ENCODE measurements at regions not wholly inside any gene's neighbourhood (a gene's known extent, or its start where the extent isn't known, plus 50 kb on each side); places are given as distances from the start of the nearest gene placed in this dataset.

- TF ChIP-seq ATF3 (IDR thresholded peaks at IDR 0.05) (no peak), POLR2AphosphoS5 (IDR thresholded peaks at IDR 0.05; ENCODE audit: low read depth, low read length) (no peak)
- Histone ChIP-seq H3K9ac (ENCODE audit: low read length) (no peak overlapping the region), H2AFZ (ENCODE audit: low read depth, low read length, poor library complexity, severe bottlenecking) (no peak overlapping the region), H3K9me2 (ENCODE audit: insufficient read depth) (no peaks in the 10 kb centered on the region), H3K9me3 (ENCODE audit: control insufficient read depth in 1 of 2, insufficient read depth in 1 of 2, low read depth in 1 of 2, low read length in 2 of 2) (peaks cover under 1% of the 10 kb centered on the region in 2 experiments; a peak in 2 of 4 replicates), H3K4me3 (replicated peaks in 1 of 2; ENCODE audit: low read depth in 1 of 2, low read length in 2 of 2) (no peak overlapping the region), H3K79me2 (ENCODE audit: insufficient read depth, low read length) (no peaks in the 10 kb centered on the region), H3K4me1 (ENCODE audit: control insufficient read depth in 1 of 2, insufficient read depth in 2 of 2, low read length in 2 of 2) (no peaks in the 10 kb centered on the region), H3K36me3 (ENCODE audit: control insufficient read depth in 1 of 2, insufficient read depth in 2 of 2, low read length in 2 of 2) (no peaks in the 10 kb centered on the region), H3K4me2 (ENCODE audit: low read length) (no peak overlapping the region), H4K20me1 (ENCODE audit: insufficient read depth) (no peaks in the 10 kb centered on the region), H3K27me3 (ENCODE audit: insufficient read depth, low read length) (peaks cover 38% of the 10 kb centered on the region), H3K27ac (ENCODE audit: low read depth, low read length) (no peak overlapping the region)
- ATAC-seq (no peak), DNase-seq (ENCODE audit: low read depth, low spot score) (no peak)
- ChIA-PET POLR2A (no interaction called here), RAD21 (ENCODE audit: low non-redundant PET in 1 of 2, low total read pairs in 2 of 2, uncharacterized antibody in 2 of 2, unreplicated experiment in 2 of 2) (no interaction called here), CTCF (no interaction called here)
- intact Hi-C loops (cut with micrococcal nuclease), result no loop called here
- BruUV-seq (replicated peaks), result no TSS peak
Measured at GRCh38 chr17:73724990-73725389, 80.7 kb upstream of the SDK2 start.

- Histone ChIP-seq H4K20me1 (ENCODE audit: insufficient read depth) (no peaks in the 10 kb centered on the region), H3K9me2 (ENCODE audit: insufficient read depth) (no peaks in the 10 kb centered on the region), H3K36me3 (ENCODE audit: control insufficient read depth in 1 of 2, insufficient read depth in 2 of 2, low read length in 2 of 2) (no peaks in the 10 kb centered on the region), H2AFZ (ENCODE audit: low read depth, low read length, poor library complexity, severe bottlenecking) (no peak overlapping the region), H3K27me3 (ENCODE audit: insufficient read depth, low read length) (peaks cover 39% of the 10 kb centered on the region), H3K4me1 (ENCODE audit: control insufficient read depth in 1 of 2, insufficient read depth in 2 of 2, low read length in 2 of 2) (no peaks in the 10 kb centered on the region), H3K9ac (ENCODE audit: low read length) (no peak overlapping the region), H3K9me3 (ENCODE audit: control insufficient read depth in 1 of 2, insufficient read depth in 1 of 2, low read depth in 1 of 2, low read length in 2 of 2) (peaks cover 10% of the 10 kb centered on the region in 2 experiments; a peak in 3 of 4 replicates), H3K27ac (ENCODE audit: low read depth, low read length) (no peak overlapping the region), H3K4me3 (replicated peaks in 1 of 2; ENCODE audit: low read depth in 1 of 2, low read length in 2 of 2) (no peak overlapping the region), H3K79me2 (ENCODE audit: insufficient read depth, low read length) (no peaks in the 10 kb centered on the region), H3K4me2 (ENCODE audit: low read length) (no peak overlapping the region)
- DNase-seq (ENCODE audit: low read depth, low spot score) (no peak), ATAC-seq (no peak)
- no TSS peak for BruUV-seq (replicated peaks)
- POLR2A ChIA-PET, result no interaction called here
- intact Hi-C loops (cut with micrococcal nuclease), result no loop called here
- no peak for TF ChIP-seq CEBPB (IDR thresholded peaks at IDR 0.05; ENCODE audit: low read depth)
- TF ChIP-seq SP1 (IDR thresholded peaks at IDR 0.05; ENCODE audit: low read depth), result no peak
- no peak for TF ChIP-seq SRF (IDR thresholded peaks at IDR 0.05; ENCODE audit: low read depth)
- no peak for TF ChIP-seq JUND (IDR thresholded peaks at IDR 0.05)
- no peak for TF ChIP-seq RAD21 (IDR thresholded peaks at IDR 0.05; ENCODE audit: low read depth)
- TF ChIP-seq TCF7L2 (IDR thresholded peaks at IDR 0.05; ENCODE audit: borderline replicate concordance, extremely low read depth, insufficient read depth, insufficient read length), result no peak
- no peak for TF ChIP-seq EGR1 (IDR thresholded peaks at IDR 0.05; ENCODE audit: low read depth)
- TF ChIP-seq SIN3A (IDR thresholded peaks at IDR 0.05; ENCODE audit: low read depth), result no peak
- TF ChIP-seq REST (IDR thresholded peaks at IDR 0.05; ENCODE audit: low read depth), result no peak
- no peak for TF ChIP-seq EZH2phosphoT487 (IDR thresholded peaks at IDR 0.05; ENCODE audit: borderline replicate concordance)
- TF ChIP-seq FOSL1 (IDR thresholded peaks at IDR 0.05; ENCODE audit: low read depth), result no peak
- CTCF ChIA-PET, result no interaction called here
- RAD21 ChIA-PET (ENCODE audit: low non-redundant PET in 1 of 2, low total read pairs in 2 of 2, uncharacterized antibody in 2 of 2, unreplicated experiment in 2 of 2), result no interaction called here
Measured at GRCh38 chr17:73725794-73726515, 81.7 kb upstream of the SDK2 start.

Data from HCT116 (cell line).